SK-N-SH (cell line): ENCODE measurements at regions not wholly inside any gene's neighbourhood (a gene's known extent, or its start where the extent isn't known, plus 50 kb on each side); places are given as distances from the start of the nearest gene placed in this dataset.

Experiments used
- CTCF ChIA-PET: fragments of 300-600, 350-600 bp; formaldehyde crosslinking; extraction: SDS; loops from one replicate; lab custom pipeline; 2021; lab: Yijun Ruan, JAX
- POLR2A ChIA-PET: fragments of 350-600 bp; sonication (Branson Sonifier 250); formaldehyde crosslinking; extraction: SDS; loops from one replicate; lab custom pipeline; 2020; ENCODE audit warnings: antibody characterized with exemption, inconsistent platforms; lab: Yijun Ruan, JAX
- DNase-seq: peaks from one replicate; pipeline ENCODE4 v3.0.0; 2012
- H2AFZ ChIP-seq: fragments of 200-600 bp; sonication (generic); 2 replicates; pipeline ENCODE4 v1.8.1; 2016; ENCODE audit warnings: antibody characterized with exemption, mild to moderate bottlenecking, low read depth
- H3F3A ChIP-seq: fragments of 200-600 bp; sonication (generic); replicated peaks from 2 replicates; pipeline ENCODE3; 2016; ENCODE audit warnings: antibody characterized with exemption, mild to moderate bottlenecking; ENCODE audit not compliant: insufficient read depth
- H3K27ac ChIP-seq, 2 experiments: fragments of 200-500 bp in 1 of 2; fragments of 200-600 bp in 1 of 2; sonication (Bioruptor generic) in 1 of 2; sonication (generic), shearing (Covaris generic) in 1 of 2; 2 replicates each; pipeline versions ENCODE4 v1.5.1 to v1.6.1; 2014 to 2016; ENCODE audit warnings: low read depth in 2 of 2, inconsistent platforms in 1 of 2, low read length in 1 of 2, mild to moderate bottlenecking in 1 of 2, mixed read lengths in 1 of 2
- H3K27me3 ChIP-seq: fragments of 200-600 bp; sonication (generic), shearing (Covaris generic); 2 replicates; pipeline ENCODE4 v1.6.1; 2016; ENCODE audit warnings: mixed run types; ENCODE audit not compliant: insufficient read depth
- H3K36me3 ChIP-seq, 2 experiments: fragments of 200-500 bp in 1 of 2; fragments of 200-600 bp in 1 of 2; sonication (Bioruptor generic) in 1 of 2; sonication (generic) in 1 of 2; replicated peaks in 1 of 2; 2 replicates each; pipeline versions ENCODE3 to v1.5.1; 2014 to 2016; ENCODE audit warnings: low read length in 1 of 2, mild to moderate bottlenecking in 1 of 2; ENCODE audit not compliant: insufficient read depth in 2 of 2, control insufficient read depth in 1 of 2
- H3K4me1 ChIP-seq, 2 experiments: fragments of 200-500 bp in 1 of 2; fragments of 200-600 bp in 1 of 2; sonication (Bioruptor generic) in 1 of 2; sonication (generic), shearing (Covaris generic) in 1 of 2; 2 replicates each; pipeline versions ENCODE4 v1.5.1 to v1.6.1; 2014 to 2016; ENCODE audit warnings: low read depth in 1 of 2, low read length in 1 of 2, mixed run types in 1 of 2; ENCODE audit not compliant: insufficient read depth in 2 of 2, control insufficient read depth in 1 of 2
- H3K4me2 ChIP-seq: fragments of 200-600 bp; sonication (generic), shearing (Covaris generic); 2 replicates; pipeline ENCODE4 v1.6.1; 2017; ENCODE audit warnings: mixed run types
- H3K4me3 ChIP-seq, 2 experiments: fragments of 200-500 bp in 1 of 2; fragments of 200-600 bp in 1 of 2; sonication (Bioruptor generic) in 1 of 2; sonication (generic), shearing (Covaris generic) in 1 of 2; 2 replicates each; pipeline versions ENCODE4 v1.5.1 to v1.8.1; 2014 to 2016; ENCODE audit warnings: low read depth in 2 of 2, inconsistent platforms in 1 of 2, low read length in 1 of 2, mild to moderate bottlenecking in 1 of 2, mixed read lengths in 1 of 2, moderate library complexity in 1 of 2
- H3K79me2 ChIP-seq: fragments of 200-600 bp; sonication (generic); 2 replicates; pipeline ENCODE4 v1.8.1; 2017; ENCODE audit warnings: mild to moderate bottlenecking; ENCODE audit not compliant: insufficient read depth
- H3K9ac ChIP-seq: fragments of 200-600 bp; sonication (generic); 2 replicates; pipeline ENCODE4 v1.6.1; 2017; ENCODE audit warnings: mixed run types
- H3K9me2 ChIP-seq: fragments of 200-600 bp; sonication (generic); 2 replicates; pipeline ENCODE4 v1.6.1; 2017; ENCODE audit warnings: mixed run types
- H3K9me3 ChIP-seq: fragments of 200-600 bp; sonication (generic); 2 replicates; pipeline ENCODE4 v1.6.1; 2017; ENCODE audit warnings: mixed run types, mild to moderate bottlenecking, moderate library complexity
- H4K20me1 ChIP-seq: fragments of 200-600 bp; sonication (generic); 2 replicates; pipeline ENCODE4 v1.6.1; 2017; ENCODE audit warnings: mild to moderate bottlenecking, mixed run types; ENCODE audit not compliant: insufficient read depth
- CHD2 ChIP-seq: fragments of 150-350 bp; IDR thresholded peaks from 2 replicates; pipeline ENCODE4 v1.6.1; 2018; ENCODE audit warnings: low read length; ENCODE audit not compliant: partially characterized antibody
- EZH2phosphoT487 ChIP-seq: fragments of 200-600 bp; sonication (generic); IDR thresholded peaks from 2 replicates; pipeline ENCODE4 v1.6.1; 2017; ENCODE audit warnings: low read depth, mixed run types, mild to moderate bottlenecking, antibody characterized with exemption, moderate library complexity, borderline replicate concordance
- FOSL2 ChIP-seq: IDR thresholded peaks from 2 replicates; pipeline ENCODE4 v1.4.0; 2012; ENCODE audit warnings: low read depth, mild to moderate bottlenecking, moderate library complexity, borderline replicate concordance
- GABPA ChIP-seq: IDR thresholded peaks from 2 replicates; pipeline ENCODE4 v1.4.0; 2012; ENCODE audit warnings: low read depth, mild to moderate bottlenecking
- NRF1 ChIP-seq: IDR thresholded peaks from 2 replicates; pipeline ENCODE4 v1.6.1; 2012; ENCODE audit warnings: low read depth, mild to moderate bottlenecking, low read length
- POLR2AphosphoS5 ChIP-seq: IDR thresholded peaks from 2 replicates; pipeline ENCODE4 v1.6.1; 2012; ENCODE audit warnings: low read depth, low read length
- RXRA ChIP-seq: IDR thresholded peaks from 2 replicates; pipeline ENCODE4 v1.4.0; 2012; ENCODE audit warnings: low read depth, mild to moderate bottlenecking, borderline replicate concordance
- TCF12 ChIP-seq: IDR thresholded peaks from 2 replicates; pipeline ENCODE4 v1.4.0; 2012
- whole genome bisulfite sequencing: methylation state at CpG from one replicate; pipeline ENCODE4 v1.1.6; 2017; ENCODE audit warnings: low lambda C conversion rate; 5-methylcytosine and 5-hydroxymethylcytosine counted together
- TF ChIP-seq, protein P1 (sequence below): fragments of 150-350 bp; IDR thresholded peaks from 2 replicates; pipeline ENCODE4 v1.6.1; 2016; ENCODE audit warnings: mild to moderate bottlenecking, low read depth, low read length

DNA sequence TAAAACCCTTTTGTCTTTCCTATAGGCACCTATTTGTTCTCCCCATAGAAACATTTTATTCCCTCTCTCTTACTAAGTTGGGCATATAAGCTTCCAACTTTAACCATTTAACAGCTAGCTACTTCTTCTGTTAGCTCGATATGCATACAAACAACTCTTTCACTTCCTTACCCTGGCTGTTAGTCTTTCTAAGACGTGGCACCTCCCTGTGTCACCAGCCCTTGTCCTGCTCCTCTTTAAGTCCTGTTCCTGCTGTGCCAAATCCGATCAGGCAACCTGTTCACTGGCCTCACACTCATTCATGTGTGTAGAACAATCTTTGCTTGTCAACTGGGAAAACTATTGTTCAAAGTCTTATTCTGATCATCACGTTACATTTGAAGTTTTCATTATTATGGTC, 1376.1 kb upstream of the TENM4 start:
- H3K4me3 ChIP-seq, result no peak overlapping the region
- no peak overlapping the region for H2AFZ ChIP-seq
- TF ChIP-seq, protein P1, sequence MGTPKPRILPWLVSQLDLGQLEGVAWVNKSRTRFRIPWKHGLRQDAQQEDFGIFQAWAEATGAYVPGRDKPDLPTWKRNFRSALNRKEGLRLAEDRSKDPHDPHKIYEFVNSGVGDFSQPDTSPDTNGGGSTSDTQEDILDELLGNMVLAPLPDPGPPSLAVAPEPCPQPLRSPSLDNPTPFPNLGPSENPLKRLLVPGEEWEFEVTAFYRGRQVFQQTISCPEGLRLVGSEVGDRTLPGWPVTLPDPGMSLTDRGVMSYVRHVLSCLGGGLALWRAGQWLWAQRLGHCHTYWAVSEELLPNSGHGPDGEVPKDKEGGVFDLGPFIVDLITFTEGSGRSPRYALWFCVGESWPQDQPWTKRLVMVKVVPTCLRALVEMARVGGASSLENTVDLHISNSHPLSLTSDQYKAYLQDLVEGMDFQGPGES, result no peak
- no peak for TF ChIP-seq TCF12
- no peaks in the 10 kb centered on the region for H3K36me3 ChIP-seq
- WGBS, result 14% methylated on average over 4 of the region's 4 CpGs
- no peaks in the 10 kb centered on the region for H3K9me3 ChIP-seq
- no peaks in the 10 kb centered on the region for H3K79me2 ChIP-seq
- H3K4me2 ChIP-seq, result no peak overlapping the region
- H3K27ac ChIP-seq, result no peak overlapping the region
- no peaks in the 10 kb centered on the region for H3K9me2 ChIP-seq
- H3K27me3 ChIP-seq, result no peaks in the 10 kb centered on the region
- no peak overlapping the region for H3K9ac ChIP-seq
- no peaks in the 10 kb centered on the region for H4K20me1 ChIP-seq
- no peaks in the 10 kb centered on the region for H3F3A ChIP-seq
- peaks cover 0 to 7% of the 10 kb centered on the region in 2 experiments; a peak in 2 of 4 replicates for H3K4me1 ChIP-seq
- ChIA-PET POLR2A (no interaction called here), CTCF (no interaction called here)
- DNase-seq, result no peak

DNA sequence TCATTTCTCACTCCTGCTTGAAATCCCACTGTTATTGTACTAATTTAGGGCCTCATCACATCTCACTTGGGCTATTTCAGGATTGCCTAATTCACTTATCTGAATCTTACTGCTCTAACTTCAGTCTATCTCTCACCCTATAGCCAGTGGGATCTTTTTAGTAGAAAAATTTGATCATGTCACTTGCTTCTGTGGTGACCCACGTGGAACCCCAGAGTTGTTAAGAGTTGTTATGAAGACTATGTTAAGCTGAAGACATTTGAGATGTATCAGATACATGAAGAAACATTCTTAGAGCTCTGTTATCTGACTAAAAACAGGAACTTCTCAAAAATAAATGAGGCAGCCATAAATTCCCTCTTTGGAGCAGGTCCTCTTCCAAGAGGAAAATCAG, 1375.6 kb upstream of the TENM4 start:
- Histone ChIP-seq H4K20me1 (no peaks in the 10 kb centered on the region), H3K9me2 (no peaks in the 10 kb centered on the region), H3F3A (no peaks in the 10 kb centered on the region), H3K4me1 (peaks cover 0 to 7% of the 10 kb centered on the region in 2 experiments; a peak in 1 of 4 replicates), H3K9me3 (no peaks in the 10 kb centered on the region), H3K27ac (no peak overlapping the region), H3K36me3 (no peaks in the 10 kb centered on the region), H3K9ac (no peak overlapping the region), H3K4me3 (no peak overlapping the region), H3K27me3 (no peaks in the 10 kb centered on the region), H3K79me2 (no peaks in the 10 kb centered on the region), H2AFZ (no peak overlapping the region), H3K4me2 (no peak overlapping the region)
- DNase-seq, result no peak
- POLR2A ChIA-PET, result no interaction called here
- 11% methylated on average over 1 of the region's 1 CpG for WGBS
- TF ChIP-seq FOSL2, result no peak
- no peak for TF ChIP-seq CHD2
- TF ChIP-seq NRF1, result no peak
- no peak for TF ChIP-seq RXRA
- TF ChIP-seq GABPA, result no peak
- TF ChIP-seq POLR2AphosphoS5, result no peak
- TF ChIP-seq EZH2phosphoT487, result no peak
- no peak for TF ChIP-seq TCF12
- TF ChIP-seq, protein P1, result no peak
- CTCF ChIA-PET, result no interaction called here
